Stimulated activated CD4-positive, alpha-beta T cell treated with anti-CD3 and anti-CD28 coated beads, Interleukin-1b, Interleukin-23, amount 100 ng/mL, for 24 hours (primary cell): ENCODE measurements at regions not wholly inside any gene's neighbourhood (a gene's known extent, or its start where the extent isn't known, plus 50 kb on each side); places are given as distances from the start of the nearest gene placed in this dataset.
"Not testable (repeated sequence)": the region's sequence is repeated elsewhere in the genome, so short reads cannot be mapped to it uniquely, and the experiment has no call there.

ENCODE experiments used
- DNase-seq, 4 experiments: peaks; one replicate each; pipeline ENCODE4 v3.0.0-alpha.2; 2020; ENCODE audit warnings: low read depth in 4 of 4, low spot score in 1 of 4

DNA sequence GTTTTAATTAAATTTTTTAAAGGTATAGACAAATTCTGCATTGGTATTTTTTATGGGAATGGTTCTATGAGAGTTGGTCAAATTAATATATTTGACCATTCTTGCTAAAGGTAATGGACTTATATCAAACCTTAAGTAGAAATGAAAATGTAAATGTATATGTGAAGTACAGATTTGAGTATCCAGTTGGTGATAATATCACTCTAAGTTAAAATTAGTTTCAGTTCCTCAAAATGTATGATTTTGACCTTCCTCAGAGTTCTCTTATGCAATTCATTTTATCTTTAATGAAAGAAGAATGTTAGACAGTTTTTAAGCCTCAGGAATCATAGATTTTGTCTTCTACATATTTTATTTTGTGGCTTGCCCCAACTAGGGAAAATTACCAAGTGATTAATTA lies 1291.5 kb upstream of the B3GALT2 start:
- DNase-seq: no peak

DNA sequence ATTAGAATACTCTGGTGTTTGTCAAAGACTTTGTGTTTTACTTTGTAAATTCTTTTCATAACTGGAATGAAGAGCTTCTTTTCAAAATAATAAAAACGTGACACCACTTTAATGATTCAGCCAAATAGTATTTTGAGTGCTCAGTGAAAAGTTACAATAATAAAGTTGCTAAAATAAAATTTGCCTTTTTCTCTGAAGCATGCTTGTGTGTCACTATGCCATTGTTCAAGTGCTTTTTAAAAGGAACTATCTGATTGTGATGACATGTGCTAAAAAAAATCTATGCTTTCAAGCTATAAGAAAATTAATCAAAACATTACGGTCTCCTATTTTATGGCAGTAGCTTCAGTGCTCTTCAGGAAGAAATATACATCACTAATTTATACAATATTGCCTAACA lies 1290.5 kb upstream of the B3GALT2 start:
- no peak for DNase-seq

DNA sequence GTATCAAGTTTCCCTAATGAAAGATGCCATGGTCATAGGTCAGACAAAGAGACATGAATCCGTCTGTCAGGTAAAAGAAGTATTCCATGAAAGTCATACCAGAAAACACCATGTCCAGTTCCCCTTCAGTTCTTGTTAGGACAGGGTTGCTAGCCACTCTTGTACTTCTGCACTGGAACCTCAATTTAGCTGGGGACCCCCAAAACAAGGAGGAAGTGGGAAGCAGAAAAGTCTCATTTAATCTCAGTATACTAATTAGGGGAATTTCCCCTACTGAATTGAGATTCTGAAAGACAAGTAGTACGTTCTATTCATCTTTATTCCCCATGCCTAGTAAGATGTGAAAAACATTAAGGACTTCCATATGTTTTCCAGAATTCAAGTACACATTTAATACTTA lies 1289.9 kb upstream of the B3GALT2 start:
- no peak for DNase-seq

- no peak for DNase-seq
Measured at GRCh38 chr1:194474701-194475100, 1288.3 kb upstream of the B3GALT2 start.

- no peak for DNase-seq
Measured at GRCh38 chr1:194473766-194474165, 1287.4 kb upstream of the B3GALT2 start.

- no peak for DNase-seq
Measured at GRCh38 chr1:194469282-194469681, 1282.9 kb upstream of the B3GALT2 start.

DNA sequence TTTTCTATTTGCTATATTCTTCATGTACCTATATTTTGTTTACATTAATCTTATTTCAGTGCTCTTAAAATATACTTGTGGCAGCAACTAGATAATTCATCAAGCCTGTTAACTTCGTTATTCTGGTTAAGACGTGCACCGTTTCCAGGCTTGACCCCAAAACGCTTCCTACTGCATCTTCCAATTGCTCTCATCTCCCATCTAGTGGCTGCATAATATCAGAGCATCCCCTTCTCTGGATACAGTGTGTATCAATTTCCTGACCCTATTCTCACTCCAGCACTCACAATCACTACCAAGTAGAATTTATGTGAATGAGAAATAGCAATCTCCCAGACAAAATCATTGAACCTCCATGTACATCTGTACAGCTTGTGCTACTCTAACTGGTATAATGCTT lies 1280.3 kb upstream of the B3GALT2 start:
- no peak for DNase-seq

DNA sequence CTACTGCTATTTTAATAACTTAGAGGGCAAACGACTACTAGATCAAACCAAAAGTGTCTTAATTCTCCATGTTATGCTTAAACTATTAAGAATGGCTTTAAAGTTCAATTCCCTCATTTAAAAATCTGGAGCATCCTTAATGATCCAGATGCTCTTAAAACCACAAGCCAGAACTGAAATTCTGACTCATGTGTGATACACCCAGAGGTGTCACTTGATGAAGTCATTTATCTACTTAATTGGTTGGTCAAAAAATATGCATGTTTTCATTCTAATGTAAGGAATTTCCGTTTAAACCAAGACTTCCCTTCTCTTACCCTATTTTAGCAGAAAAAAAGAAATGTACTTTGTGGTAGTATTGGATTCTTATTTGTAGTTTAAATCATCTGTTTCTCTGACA lies 1261.2 kb upstream of the B3GALT2 start:
- no peak for DNase-seq

GRCh38 chr1:194445244-194445643 lies 1258.8 kb upstream of the B3GALT2 start:
- no peak for DNase-seq

DNA sequence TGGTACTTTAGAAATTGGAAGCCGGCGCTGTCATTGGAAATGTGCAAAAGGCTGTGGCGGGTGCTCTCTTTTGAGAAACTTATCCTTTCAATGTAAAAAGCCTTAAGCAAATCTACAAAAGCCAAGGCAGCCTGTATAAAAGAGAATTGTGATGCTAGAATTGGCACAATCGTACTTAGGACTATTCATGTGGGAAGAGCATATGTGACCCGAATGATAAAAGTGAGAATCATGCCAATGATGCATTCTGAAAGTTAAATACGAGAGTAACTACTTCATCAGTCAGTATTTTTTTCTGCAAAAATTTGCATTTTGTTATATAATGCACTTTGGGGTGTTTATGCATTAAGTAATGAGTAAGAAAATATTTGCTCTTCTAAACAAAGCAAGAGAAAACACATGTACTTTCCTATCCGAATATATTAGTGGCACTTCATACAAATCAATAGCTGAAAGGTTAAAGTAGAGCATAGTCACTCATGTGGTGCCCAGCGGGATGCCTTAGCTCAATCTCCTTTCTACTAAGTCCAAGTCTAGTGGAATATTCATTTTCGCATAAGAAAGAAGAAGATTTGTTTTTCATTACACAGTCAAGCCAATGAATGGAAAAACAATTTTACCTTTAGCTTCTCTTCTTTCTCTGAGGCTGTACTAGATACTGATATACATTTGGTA lies 1256.6 kb upstream of the B3GALT2 start:
- DNase-seq: no peak

DNA sequence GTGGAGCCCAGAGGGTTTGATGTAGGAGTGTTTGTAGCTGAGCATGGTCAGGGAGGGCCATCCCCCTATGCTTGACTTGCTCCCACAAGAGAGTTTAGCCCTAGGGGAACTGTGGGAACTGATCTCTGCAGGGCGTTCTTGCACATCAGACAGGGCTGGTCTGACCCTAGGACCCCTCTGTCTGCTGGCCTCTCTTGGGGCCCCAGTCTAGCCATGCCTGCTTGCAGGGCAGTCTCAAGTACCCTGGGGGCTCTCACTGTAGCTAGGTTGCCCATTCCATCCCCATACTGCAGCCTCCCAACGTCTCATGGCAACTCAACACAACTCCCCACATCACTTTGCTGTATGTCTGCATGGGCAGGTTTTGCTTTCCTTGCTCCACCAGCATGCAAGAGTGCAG lies 1250.7 kb upstream of the B3GALT2 start:
- no peak for DNase-seq

DNA sequence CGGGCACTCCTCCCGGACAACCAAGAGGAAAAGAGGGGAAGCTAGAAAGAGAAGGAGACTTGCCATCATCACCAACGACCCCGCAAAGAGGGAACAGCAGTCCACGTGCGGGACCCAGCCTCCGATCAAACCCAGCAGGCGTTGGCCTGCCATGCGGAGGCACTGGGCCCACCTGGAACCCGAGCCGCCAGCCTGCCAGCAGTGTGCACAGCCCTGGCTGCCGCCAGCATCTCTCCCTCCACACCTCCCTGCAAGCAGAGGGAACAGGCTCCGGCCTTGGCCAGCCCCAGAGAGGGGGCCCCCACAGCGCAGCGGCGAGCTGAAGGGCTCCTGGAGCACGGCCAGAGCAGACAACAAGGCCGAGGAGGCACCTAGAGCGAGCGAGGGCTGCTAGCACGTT lies 1244.7 kb upstream of the B3GALT2 start:
- DNase-seq: no peak

DNA sequence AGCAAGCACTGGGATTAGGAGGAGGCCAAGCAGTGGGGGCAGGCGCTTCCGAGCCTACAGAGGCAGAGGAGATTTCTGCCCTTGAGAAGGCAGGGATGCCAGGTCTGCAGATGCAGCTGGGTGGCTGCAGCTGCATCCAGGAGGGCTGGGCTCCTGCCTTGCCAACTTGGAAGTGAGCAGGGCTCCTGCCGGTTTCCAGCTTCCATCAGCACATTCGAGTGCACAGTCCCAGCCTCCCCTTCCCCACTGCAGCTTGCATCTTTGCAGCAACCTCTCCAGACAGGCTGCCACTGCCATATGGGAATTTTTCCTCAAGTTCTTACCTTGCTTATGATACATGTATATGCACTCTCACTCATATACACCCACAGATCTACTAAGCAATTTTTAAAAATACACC lies 1234.3 kb upstream of the B3GALT2 start:
- DNase-seq: no peak

- DNase-seq: no peak
Measured at GRCh38 chr1:194419721-194420120, 1233.3 kb upstream of the B3GALT2 start.

DNA sequence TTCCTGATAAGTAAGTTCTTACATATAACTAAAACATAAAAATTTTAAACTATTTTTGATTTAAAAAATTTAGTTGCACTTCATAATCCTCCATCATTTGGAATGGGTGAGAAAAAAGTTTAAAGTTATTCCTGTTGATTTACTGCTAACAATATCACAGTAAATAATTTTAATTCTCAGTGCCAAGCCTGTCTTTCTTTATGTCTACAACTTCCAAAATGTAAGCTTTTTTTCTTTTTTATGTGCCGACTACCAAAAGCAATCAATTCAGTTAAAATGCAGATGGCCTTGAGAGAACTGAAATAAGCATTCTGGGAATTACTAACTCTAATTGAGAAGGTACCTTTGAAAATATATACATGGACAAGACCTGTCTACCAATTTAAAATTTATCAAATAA lies 1224.3 kb upstream of the B3GALT2 start:
- DNase-seq: no peak

- not testable (repeated sequence) for DNase-seq
Measured at GRCh38 chr1:194407238-194407637, 1220.8 kb upstream of the B3GALT2 start.

DNA sequence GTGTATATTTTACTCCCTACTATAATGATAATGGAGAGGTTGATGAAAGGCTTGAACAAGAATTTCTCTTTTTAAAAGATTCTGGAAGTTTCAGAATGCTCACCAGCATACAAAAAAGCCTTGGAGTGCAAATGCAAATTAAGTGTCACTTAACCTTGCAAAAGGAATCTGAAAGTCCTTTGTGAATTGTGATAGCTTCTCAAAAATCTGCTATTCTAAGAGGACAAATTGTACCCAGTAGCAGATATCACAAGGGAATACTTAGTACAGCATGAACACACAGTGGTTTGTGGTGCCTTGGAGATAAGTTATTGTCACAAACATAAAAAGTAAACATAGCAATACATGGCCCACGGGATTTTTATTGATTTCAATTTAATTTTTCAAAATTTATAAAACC lies 1208.3 kb upstream of the B3GALT2 start:
- no peak for DNase-seq

- DNase-seq: no peak
Measured at GRCh38 chr1:194387531-194387930, 1201.1 kb upstream of the B3GALT2 start.

GRCh38 chr1:194378517-194378916 lies 1192.1 kb upstream of the B3GALT2 start:
- DNase-seq: no peak

- DNase-seq: no peak
Measured at GRCh38 chr1:194374649-194375048, 1188.2 kb upstream of the B3GALT2 start.

DNA sequence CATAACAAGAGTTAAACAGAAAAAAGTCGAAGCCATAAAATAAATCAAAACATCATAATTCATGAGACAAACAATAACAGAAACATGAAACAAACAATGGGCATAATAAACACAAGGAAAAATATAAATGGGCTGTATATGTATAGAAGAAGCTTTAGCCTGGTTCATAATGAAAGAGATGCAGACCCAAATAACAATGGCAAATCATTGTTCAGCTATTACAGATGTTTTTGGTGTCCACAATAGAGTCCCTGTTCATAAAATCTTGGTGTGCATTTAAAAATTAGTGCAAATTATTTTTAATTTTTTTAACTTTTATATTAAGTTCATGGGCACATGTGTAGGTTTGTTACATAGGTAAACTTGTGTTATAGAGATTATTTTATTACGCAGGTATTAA lies 1185.9 kb upstream of the B3GALT2 start:
- DNase-seq: no peak

DNA sequence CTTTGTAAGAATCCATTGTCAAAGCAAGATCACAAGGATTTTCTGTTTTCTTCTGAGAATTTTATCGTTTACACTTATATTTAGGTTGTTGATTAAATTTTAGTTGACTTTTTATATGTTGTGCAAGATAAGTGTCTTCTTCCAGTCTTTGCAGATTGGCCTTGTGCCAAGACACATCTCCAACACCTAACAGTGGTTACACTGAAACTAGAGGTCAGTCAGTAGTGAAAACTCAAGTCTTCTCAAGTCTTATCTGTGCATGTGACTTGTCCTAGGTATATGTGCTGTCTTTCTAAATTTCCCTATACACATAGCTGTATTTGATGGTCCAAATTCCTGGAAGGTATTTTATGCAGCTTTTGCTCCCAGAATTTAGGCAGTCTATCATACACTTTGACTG lies 1183.2 kb upstream of the B3GALT2 start:
- DNase-seq: no peak

DNA sequence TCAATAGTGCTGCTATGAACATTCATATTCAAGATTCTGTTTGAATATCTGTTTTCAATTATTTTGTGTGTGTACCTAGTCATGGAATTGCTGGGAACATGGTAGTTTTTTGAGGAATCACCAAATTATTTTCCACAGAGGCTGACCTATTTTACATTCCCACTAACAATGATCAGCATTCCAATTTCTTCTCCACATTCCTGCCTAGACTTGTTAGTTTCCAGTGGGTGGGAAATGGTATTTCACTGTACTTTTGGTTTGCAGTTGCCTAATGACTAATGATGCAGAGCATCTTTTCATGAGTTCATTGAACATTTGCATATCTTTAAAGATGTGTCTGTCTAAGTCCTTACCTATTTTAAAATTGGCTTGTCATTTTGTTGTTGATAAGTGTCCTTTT lies 1182.6 kb upstream of the B3GALT2 start:
- DNase-seq: no peak

DNA sequence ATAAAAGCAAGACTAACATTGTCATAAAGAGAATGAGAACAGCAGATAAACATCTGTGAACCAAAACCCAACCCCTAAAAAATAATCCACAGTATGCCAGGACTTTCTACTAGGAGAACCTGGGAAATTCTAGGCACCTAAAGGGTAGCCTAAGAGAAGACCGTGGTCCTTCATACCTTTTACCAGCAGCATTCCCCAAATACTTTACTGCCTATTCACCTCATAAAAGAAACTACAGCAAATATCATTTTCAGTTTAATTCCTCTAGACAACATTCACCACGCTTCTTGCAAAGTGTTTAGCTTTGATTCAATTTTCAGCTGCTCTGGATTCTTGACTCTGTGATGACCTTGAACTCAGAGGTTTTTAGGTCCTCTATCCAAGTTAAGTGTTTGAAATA lies 1180.7 kb upstream of the B3GALT2 start:
- DNase-seq: no peak
